LoVo (cell line): ENCODE measurements at regions not wholly inside any gene's neighbourhood (a gene's known extent, or its start where the extent isn't known, plus 50 kb on each side); places are given as distances from the start of the nearest gene placed in this dataset.

ENCODE experiments used
- DNase-seq: peaks from one replicate; pipeline ENCODE4 v3.0.0-alpha.2; 2016; ENCODE audit warnings: low spot score

DNA sequence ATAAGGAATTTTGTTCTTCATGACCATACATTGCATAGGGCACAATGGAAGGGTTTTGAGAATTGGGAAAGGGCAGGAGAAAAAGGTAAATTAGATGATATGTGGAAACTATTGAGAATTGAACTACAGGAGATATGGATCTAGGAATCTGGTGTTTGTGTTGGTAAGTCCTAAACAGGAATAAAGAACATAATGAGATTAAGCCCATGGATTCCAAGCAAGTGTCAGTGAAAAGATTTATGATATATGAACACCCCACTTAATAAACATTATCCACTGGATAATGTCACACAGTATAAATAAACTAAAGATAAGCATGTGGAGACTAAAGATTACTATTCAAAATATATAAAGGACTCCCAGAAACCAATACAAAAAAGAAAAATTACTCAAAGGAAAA is 98.2 kb downstream of the TNFSF18 start:
- DNase-seq = no peak

DNA sequence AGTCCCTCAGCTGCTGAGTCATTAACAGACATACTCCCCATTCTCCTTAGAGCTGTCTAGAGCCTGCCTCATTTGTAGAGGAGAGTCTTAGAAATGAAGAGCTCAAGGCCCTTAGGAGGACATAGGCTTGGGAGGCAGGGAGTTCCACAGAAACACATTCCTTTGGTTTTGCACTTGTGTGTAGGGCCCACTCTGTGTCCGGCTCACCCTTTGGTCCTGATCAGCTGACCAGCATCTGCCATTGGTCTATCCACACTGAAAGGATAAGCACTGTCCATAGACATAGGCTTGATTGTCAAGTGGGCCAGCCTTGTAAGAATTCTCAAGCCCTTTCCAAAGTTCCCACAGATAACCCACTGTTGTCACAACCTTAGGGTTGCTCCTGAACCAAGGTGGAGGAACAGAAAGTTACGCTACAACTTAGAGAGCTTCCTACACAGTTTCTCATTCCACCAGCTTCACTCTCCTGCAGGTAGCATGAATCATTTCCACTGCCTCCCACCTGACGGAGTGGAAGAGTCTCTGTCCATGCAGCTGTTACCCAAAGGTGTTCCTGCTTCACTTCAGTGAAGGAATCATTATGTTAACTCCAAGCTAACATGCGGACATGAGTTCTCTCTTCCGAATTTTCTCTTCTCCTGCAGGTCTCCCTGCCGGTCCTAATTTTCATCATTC is 96.1 kb downstream of the TNFSF18 start:
- no peak for DNase-seq

DNA sequence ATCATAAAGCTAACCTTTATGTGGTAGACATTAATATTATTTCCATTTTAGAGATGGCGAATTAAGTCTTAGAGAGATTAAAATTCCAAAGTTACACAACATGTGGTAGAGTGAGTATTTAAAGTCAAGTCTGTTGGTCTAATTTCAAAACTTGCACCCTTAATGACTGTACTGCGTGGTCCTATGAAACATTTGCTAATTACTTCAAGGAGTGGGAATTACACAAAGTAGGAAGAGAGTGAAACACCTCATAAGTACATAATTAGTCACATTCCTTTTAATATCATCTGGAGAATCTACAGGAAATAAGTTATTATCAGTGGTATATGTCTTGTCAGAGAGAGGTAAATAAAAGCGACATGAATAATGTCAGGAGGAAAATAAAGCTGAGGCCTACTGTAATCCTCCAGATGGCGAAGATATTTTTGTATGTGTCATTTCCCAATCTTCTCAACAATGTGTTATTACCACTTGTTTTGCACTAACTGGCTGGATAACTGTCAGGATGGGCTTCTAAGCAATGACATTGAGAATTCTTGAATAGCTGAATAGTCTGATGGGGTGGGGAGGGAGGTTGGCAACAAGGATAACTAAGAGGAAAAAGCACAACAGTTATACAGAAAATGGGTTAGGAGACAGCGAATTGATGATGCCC is 95.5 kb downstream of the TNFSF18 start:
- DNase-seq = no peak

DNA sequence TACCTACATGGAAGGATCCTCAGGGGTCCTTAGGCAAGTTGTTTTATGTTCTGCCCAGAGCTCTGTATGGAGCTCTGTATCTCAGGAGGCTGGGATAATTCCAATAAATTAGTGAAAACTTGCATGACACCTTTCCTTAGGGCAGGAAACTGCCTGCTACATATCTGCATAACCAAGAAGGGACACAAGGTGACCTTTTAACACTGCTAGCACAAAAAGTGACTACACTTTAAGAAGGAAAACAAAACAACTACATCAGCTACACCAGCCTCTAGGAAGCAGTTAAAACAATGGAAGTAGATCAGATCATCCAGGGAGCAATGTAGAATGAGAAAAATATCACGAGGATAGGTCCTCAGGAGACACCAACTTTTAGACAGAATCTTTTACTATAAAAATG is 93.9 kb downstream of the TNFSF18 start:
- DNase-seq = no peak

DNA sequence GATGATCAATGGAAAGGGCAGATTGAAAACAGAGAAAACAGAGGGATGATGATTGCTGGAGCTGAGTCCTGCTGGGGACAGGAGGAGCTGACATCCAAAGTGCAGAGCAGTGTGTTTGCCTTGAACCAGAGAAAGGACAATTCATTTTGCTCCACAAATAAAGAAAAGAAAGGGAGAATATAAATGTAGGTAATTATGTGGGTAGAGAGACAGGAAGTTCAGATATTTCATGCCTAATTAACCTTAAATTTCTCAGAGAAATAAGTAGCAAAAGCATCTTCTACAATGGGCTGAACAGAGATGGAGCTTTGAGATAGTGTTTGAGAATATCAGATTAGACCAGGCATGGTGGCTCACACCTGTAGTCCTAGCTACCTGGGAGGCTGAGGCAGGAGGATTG is 93.2 kb downstream of the TNFSF18 start:
- DNase-seq = no peak

DNA sequence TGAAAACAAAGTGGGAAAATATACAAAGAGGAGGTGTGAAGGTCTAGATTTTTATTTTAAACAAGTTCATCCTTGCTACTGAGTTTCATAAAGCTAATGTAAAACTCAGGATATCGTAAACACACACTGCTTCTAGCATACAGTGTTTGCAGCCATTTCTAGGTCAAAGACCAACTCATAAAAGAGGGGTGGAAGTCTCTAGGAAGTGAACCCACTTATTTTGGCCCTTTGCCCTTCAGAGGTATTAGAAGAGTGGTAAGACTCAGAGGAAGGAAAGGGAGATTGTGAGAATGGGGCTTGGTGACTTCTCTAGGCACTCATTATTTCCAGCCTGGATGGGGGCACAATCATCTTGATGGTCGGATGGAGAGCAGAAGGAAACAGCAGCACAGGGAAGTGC is 91.2 kb downstream of the TNFSF18 start:
- peak; percentile 5 for DNase-seq

DNA sequence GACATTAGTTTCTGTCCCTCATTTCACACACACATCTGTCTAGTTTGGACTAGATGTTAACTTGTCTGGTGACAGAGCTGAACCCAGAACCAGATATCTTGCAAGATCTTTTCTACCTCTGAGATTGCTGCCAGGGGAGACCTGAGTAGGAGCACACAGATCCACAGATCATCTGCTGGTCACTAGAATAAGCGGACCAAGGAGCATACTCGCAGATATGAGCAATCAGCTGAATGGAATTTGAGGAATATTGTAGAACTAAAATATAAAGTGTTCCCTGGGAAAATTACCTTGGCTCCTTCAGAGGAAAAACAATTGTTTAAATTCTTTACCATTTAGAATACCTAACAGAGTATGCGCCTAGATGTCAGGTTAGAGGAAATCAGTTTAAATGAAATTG is 90.7 kb downstream of the TNFSF18 start:
- no peak for DNase-seq

DNA sequence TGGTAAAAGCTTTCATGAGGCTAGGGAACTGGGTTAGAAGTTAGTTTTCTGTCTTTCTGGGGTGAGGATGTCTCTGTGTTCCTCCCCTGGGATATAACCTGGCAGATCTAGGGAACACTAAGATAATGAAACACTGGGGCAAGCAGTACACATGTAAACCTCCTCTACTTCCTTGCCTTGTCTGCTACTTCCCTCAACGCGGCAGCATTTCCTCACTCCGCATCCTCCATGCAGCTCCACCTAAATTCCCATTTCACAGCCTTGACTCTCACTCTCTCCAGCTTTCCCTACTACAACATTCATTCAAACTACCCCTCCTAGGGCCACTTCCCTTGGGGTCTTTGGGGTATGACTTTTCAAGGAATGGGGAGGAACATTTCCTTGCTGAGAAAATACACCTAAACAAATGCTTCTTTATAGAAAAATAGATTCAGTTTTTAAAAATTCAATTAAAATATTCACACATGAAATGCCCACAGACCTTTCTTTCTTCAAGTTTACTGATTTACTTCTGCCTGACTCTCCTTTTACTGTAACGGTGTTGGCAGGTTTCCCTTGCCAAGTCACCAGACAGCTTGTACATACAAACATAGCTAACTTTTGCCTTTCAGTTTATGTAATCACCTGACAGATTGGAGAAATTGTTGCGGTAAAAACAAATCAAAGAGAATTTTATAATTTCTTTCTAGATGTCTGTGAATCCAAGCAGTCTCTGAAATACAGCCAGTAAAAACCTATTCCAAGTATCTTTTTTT is 90.1 kb downstream of the TNFSF18 start:
- no peak for DNase-seq

DNA sequence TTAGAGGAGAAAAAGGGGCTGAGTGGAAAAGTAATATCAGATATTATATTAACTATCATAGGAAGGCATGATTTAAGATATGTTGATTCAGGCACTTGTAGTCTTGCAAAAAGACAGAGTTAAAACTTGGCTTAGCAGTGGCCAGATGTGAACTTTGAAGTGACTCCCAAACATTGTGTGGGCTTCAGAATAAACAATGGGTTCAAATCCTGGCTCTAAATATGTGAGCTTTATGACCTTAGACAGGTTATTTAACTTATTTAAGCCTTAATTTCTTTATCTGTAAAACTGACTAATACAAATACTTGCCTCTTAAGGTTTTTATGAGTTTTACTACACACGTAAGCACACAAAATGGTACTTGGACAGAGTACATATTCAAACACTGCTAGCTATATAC is 85.9 kb downstream of the TNFSF18 start:
- DNase-seq = no peak

DNA sequence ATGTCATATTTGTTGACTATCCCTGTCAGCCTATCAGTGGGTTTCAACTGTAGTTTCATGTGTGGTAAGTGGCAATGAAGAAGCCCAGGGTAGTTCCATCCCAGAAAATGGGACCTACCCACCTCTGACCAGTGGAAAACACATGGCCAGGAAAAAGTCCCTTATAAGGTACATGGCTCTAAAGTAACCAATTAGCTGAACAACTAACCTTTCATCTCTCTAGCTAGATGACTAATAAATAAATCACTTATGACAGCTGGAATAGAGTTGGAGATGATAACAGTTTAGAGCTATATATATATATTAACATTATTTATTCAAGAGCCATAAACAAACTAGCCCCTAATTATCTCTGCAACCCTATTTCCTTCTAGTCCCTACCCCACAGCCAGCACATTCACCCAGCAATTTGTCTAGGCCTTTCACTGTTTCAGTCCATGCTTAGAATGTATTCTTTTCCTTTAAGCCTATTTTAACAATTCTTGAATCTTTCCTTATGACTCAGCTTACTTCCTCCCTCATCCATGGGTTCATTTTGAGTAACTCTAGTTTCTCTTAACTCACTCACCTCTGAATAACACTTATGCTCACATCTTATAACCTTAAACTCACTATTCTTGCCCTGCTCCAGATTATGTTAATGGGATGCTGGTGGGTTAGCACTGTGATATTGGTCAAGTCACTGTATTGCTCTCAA is 83.7 kb downstream of the TNFSF18 start:
- no peak for DNase-seq

DNA sequence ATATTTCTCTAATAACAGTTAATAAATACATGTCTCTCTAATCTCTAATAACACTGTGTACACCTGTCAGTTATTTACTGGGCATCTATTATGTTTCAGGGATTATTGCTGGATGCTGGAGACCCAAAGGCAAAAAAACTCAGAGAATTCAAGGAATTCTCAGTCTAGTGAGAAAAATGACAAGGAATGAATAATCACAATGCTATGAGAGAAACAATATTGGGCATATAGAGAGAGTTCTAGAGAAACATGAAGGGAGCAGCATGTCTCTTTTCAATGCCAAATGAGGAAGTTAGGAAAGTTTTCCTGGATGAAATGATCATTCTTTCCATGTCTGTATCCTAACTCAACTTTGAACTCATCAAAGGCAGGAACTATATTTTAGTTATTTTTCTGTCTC is 82.8 kb downstream of the TNFSF18 start:
- no peak for DNase-seq

DNA sequence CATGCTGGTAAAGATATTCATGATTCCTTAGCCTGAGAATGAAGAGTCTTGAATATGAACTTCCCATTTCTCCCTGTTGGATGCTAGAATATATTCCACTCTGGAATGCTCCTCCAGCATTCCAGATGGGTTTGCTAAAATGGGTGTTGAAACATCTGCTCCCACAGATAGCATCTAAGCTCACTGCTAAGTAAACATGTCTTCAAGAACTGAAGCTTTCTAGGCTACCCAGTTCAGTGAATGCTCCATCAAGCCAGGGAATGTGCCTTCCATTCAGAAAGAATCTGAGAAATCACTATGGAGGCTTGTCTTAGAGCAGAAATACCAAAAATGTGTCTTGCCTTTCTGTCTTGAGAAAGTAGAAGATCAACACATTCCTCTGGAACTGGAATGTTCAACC is 81.1 kb downstream of the TNFSF18 start:
- no peak for DNase-seq

DNA sequence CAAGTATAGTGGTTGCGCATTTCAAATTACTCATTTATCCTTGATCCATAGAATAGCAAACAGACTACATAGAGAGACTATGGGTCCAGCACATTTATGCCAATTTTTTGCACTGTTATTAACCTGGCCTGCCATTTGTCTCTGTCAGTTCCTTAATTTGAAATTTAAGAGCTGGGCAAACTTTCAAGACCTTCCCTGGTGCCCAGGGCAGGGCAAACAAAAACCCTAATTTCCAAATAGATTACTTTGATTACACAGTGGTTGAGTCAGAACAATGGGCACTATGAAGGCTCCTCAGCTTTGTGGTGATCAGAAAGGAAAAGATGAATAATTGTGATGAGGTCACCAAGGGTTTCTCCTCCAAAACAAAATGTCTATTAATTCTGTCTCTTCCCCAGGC is 80.6 kb downstream of the TNFSF18 start:
- DNase-seq = no peak

DNA sequence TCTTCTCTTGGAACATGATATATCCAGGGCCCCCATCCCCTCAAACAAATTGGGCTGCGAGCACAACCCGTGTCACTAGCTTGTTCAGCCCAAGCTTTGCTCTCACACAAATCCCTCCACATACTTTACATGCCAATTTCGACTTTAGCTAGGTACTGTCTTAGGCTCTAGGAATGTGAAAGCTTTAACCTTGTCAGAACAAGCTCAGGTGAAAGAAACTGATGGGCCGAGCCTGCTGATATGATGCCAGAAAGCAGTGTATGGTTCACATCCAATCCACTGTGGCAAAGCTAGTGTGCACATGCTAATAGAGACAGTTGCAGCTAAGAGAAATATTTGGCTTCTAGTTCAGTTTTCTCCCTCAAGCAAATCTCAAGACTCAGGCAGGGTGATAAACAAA is 79.5 kb downstream of the TNFSF18 start:
- no peak for DNase-seq

DNA sequence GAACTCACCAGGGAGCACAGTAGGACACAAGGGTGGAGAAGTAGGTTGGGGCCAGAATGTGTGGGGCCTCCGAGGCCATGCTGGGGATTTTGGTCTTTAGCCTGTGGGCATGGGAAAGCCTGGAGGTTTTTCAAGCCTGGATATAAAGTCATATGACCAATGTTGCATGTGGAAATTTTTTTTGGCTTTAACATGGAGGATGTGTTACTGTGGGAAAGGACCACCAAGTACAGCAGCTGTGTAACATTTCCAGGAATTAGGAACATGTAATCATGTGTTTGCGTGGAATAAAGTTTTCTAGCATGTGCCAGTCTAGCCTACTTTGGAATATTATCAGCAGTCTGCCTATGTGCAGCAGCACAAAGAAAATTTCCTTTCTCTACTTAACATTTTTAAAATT is 78.5 kb downstream of the TNFSF18 start:
- no peak for DNase-seq

DNA sequence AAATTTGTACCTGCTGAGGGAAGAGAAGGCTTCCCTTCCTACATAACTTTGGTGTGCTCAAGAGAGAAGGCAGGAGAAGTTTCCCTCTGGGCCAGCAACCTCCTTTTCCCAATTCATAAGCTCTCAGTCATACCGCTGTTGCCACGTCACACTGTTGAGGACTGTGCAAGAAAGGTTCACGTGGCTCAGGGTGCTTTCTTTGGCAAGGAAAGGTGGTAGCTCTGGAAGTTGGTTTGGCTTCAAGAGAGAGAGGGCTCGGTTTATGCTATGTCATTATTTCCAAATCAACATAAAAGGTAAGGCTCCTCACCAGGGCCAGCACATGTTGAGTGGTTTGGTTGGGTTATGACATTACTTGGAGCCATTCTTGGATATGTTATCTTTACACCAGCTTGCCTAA is 77.3 kb downstream of the TNFSF18 start:
- no peak for DNase-seq

DNA sequence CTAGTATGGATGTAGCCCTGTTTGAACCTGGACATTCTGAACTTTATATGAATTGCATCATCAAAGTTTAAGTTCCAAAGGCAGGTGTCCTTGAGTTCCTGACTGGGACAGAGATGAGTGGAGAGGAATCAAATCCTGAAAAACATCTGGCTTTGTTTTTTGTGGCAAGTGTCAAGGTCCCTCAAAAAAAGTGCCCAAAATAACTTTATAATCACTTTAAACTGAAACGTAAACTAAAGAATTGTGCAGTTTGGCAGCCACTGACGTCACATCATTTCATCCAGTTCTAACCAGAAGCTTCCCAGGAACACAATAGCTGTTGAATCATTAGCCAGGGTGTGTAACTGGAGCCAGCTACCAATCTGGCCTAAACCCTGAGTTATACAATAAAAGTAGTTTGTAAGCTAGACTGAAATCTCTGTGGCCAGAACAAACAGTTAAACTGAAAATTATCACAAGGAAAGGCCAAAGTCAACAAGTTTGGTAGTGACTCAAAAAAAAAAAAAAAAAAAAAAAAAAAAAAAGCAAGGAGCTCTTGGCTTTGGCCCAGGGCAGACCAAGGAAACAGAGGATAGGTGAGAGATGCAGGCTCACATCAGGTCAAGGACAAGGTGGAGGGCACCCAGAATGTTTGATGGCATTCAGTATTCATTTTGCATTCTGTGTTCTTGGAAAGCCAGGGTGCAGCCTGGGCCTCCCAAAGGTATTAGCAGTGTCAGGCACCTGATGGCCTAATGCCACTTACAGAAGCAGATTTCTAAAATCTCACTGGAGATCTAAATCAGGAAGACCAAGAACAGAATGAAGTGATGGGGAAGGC is 74.3 kb downstream of the TNFSF18 start:
- peak; percentile 81 for DNase-seq

DNA sequence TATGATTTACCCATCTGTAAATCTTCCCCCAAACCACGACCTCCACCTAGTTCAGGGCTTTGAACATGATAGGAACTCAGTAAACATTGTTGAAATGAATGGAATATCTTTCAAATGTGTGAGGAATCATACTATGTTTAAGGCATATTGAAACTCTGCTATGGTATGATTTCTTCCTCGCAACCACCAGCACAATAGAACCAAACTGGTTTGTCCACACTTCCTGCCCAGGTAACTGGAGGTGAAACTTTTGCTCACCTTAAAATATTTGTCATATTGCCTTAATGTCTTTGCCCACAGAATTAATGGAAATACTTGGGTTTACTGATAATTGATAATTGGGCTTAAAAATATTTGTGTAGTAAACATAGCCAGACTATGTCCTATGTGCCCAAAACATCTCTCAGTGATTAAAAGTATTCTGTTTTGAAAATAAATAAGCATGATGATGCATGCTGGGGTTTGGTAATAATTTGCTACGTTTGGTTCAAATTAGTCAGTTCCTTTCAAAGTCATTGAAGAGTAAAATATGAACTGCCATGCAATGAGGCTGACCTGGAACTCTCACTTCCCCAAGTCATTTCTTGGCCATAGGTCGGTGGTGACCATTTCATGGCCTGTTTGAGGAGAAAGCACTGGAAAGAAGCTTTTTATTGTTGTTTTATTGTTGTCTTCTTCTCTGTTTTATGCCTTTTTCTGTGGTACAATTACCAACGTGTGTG is 73.3 kb downstream of the TNFSF18 start:
- DNase-seq = no peak

DNA sequence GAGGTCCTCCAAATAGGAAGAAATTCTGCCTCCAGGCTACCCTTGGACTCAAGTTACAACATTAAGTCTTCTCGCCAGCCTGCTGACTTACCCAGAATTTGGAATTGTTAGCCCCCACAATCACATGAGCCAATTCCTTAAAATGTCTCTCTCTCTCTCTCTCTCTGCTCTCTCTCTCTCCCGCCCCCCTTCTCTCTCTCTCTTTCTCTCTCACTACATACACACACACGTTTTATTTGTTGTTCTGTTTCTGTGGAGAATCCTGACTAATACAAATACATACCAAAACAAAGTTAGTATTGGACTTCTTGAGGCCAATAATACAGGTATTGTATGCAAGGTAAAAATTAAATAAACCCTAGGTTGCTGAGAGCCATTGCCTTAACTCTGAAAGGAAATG is 72.1 kb downstream of the TNFSF18 start:
- DNase-seq = no peak

DNA sequence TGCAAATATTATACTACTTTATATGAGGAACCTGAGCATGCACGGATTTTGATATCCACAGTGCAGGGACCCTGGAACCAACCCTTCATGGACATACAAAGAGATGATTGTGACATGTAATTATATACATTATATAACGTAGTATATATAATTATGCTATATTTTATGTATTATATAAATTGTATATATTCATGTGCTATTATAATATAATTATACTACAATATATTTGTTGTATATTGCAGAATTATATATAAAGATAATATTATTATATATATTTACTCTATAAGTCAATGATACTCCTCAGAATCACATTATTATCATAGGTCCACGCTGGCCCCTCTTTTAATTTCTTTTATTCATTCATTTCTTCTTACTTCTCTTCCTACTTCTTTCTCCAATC is 70.9 kb downstream of the TNFSF18 start:
- DNase-seq = no peak

DNA sequence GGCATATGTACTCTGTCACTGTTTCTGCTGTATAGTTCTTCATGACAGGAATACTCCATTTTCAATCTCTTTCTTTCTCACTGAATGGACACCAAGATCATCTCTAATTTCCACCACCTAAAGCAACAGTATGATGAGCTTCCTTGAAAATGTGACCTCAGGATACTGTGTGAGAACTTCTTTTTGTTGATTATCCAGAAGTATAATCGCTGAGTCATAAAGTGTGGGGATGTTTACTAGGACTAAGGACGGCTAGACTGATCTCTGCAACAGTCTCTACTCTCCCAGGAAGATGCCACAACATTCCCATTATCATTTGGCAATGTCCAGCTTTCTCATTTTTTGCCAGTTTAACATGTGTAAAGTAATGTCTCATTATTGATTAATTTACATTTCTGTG is 70.3 kb downstream of the TNFSF18 start:
- no peak for DNase-seq
